Neural cell (in vitro differentiated cells): ENCODE measurements at regions not wholly inside any gene's neighbourhood (a gene's known extent, or its start where the extent isn't known, plus 50 kb on each side); places are given as distances from the start of the nearest gene placed in this dataset.
A peak's percentile ranks its signal among the peaks of the same experiment; 100 is the strongest.

ENCODE experiments used
- H2AFZ ChIP-seq: fragments of 200-600, 300-800 bp; sonication (generic), shearing (Covaris generic); 2 replicates; pipeline ENCODE4 v1.6.0; 2014; ENCODE audit warnings: low read depth, mild to moderate bottlenecking, antibody characterized with exemption, low read length, moderate library complexity
- H3F3A ChIP-seq: fragments of 200-600 bp; shearing (Covaris generic); 2 replicates; pipeline ENCODE4 v1.6.1; 2016; ENCODE audit warnings: mild to moderate bottlenecking, moderate library complexity, mixed read lengths, antibody characterized with exemption, low read length; ENCODE audit not compliant: insufficient read depth, poor library complexity, severe bottlenecking
- H3K27ac ChIP-seq: fragments of 200-600, 300-800 bp; sonication (generic), shearing (Covaris generic); 2 replicates; pipeline ENCODE4 v1.5.1; 2014; ENCODE audit warnings: mild to moderate bottlenecking, low read length, moderate library complexity
- H3K27me3 ChIP-seq: fragments of 300-800, 200-600 bp; sonication (generic), shearing (Covaris generic); 2 replicates; pipeline ENCODE4 v1.6.0; 2014; ENCODE audit warnings: mild to moderate bottlenecking, low read depth, low read length, moderate library complexity; ENCODE audit not compliant: insufficient read depth
- H3K36me3 ChIP-seq: fragments of 300-800, 200-600 bp; sonication (generic), shearing (Covaris generic); 2 replicates; pipeline ENCODE4 v1.5.1; 2014; ENCODE audit warnings: mild to moderate bottlenecking, antibody characterized with exemption, low read length, moderate library complexity; ENCODE audit not compliant: insufficient read depth
- H3K4me2 ChIP-seq: fragments of 300-800, 200-600 bp; sonication (generic), shearing (Covaris generic); 2 replicates; pipeline ENCODE4 v1.6.0; 2014; ENCODE audit warnings: mild to moderate bottlenecking, low read length
- H3K4me3 ChIP-seq: fragments of 300-800, 200-600 bp; sonication (generic), shearing (Covaris generic); 2 replicates; pipeline ENCODE4 v1.5.1; 2014; ENCODE audit warnings: mild to moderate bottlenecking, low read length, moderate library complexity
- H3K79me2 ChIP-seq: fragments of 200-600 bp; shearing (Covaris generic); replicated peaks from 2 replicates; pipeline ENCODE4 v1.6.0; 2014; ENCODE audit warnings: mild to moderate bottlenecking, low read length, moderate library complexity; ENCODE audit not compliant: insufficient read depth
- H3K9ac ChIP-seq: fragments of 300-800, 200-600 bp; sonication (generic), shearing (Covaris generic); 2 replicates; pipeline ENCODE4 v1.6.1; 2016; ENCODE audit warnings: mild to moderate bottlenecking, low read length, mixed read lengths
- H3K9me2 ChIP-seq: fragments of 200-600 bp; shearing (Covaris generic); 2 replicates; pipeline ENCODE4 v1.6.1; 2016; ENCODE audit warnings: mild to moderate bottlenecking, low read length, mixed read lengths; ENCODE audit not compliant: insufficient read depth
- H3K9me3 ChIP-seq: fragments of 200-600, 300-800 bp; sonication (generic), shearing (Covaris generic); 2 replicates; pipeline ENCODE4 v1.6.1; 2016; ENCODE audit warnings: mild to moderate bottlenecking, mixed run types, low read length, moderate library complexity, mixed read lengths
- H4K20me1 ChIP-seq: fragments of 200-600 bp; shearing (Covaris generic); 2 replicates; pipeline ENCODE4 v1.6.1; 2016; ENCODE audit warnings: mild to moderate bottlenecking, mixed run types; ENCODE audit not compliant: insufficient read depth
- EP300 ChIP-seq: fragments of 450-650 bp; conservative IDR thresholded peaks from 2 replicates; pipeline ENCODE4 v1.6.1; 2014; ENCODE audit warnings: antibody characterized with exemption, mild to moderate bottlenecking, moderate library complexity; ENCODE audit not compliant: poor library complexity, severe bottlenecking
- EZH2 ChIP-seq: fragments of 200-600, 300-800 bp; shearing (Covaris generic), sonication (generic); IDR thresholded peaks from 2 replicates; pipeline ENCODE4 v1.6.1; 2014; ENCODE audit warnings: antibody characterized with exemption, low read length, borderline replicate concordance, mild to moderate bottlenecking; ENCODE audit not compliant: insufficient read depth, poor library complexity, severe bottlenecking
- MXI1 ChIP-seq: fragments of 450-650 bp; conservative IDR thresholded peaks from 2 replicates; pipeline ENCODE4 v1.6.1; 2014; ENCODE audit warnings: antibody characterized with exemption, mild to moderate bottlenecking; ENCODE audit not compliant: poor library complexity, severe bottlenecking
- POLR2AphosphoS5 ChIP-seq: IDR thresholded peaks from 2 replicates; pipeline ENCODE4 v1.6.1; 2012
- RAD21 ChIP-seq: fragments of 450-650 bp; conservative IDR thresholded peaks from 2 replicates; pipeline ENCODE4 v1.6.1; 2014; ENCODE audit warnings: antibody characterized with exemption, mild to moderate bottlenecking, moderate library complexity
- SMC3 ChIP-seq: fragments of 450-650 bp; conservative IDR thresholded peaks from 2 replicates; pipeline ENCODE4 v1.6.1; 2014; ENCODE audit warnings: antibody characterized with exemption, mild to moderate bottlenecking, moderate library complexity; ENCODE audit not compliant: poor library complexity
- TAF1 ChIP-seq: IDR thresholded peaks from 2 replicates; pipeline ENCODE4 v1.6.1; 2012; ENCODE audit warnings: low read depth
- TF ChIP-seq, protein P1 (sequence below): fragments of 450-650 bp; IDR thresholded peaks from 2 replicates; pipeline ENCODE4 v1.5.1; 2014; ENCODE audit warnings: antibody characterized with exemption, mild to moderate bottlenecking, moderate library complexity; ENCODE audit not compliant: poor library complexity, severe bottlenecking
- TF ChIP-seq, protein P2 (sequence below): IDR thresholded peaks from 2 replicates; pipeline ENCODE4 v1.6.1; 2012; ENCODE audit warnings: borderline replicate concordance

DNA sequence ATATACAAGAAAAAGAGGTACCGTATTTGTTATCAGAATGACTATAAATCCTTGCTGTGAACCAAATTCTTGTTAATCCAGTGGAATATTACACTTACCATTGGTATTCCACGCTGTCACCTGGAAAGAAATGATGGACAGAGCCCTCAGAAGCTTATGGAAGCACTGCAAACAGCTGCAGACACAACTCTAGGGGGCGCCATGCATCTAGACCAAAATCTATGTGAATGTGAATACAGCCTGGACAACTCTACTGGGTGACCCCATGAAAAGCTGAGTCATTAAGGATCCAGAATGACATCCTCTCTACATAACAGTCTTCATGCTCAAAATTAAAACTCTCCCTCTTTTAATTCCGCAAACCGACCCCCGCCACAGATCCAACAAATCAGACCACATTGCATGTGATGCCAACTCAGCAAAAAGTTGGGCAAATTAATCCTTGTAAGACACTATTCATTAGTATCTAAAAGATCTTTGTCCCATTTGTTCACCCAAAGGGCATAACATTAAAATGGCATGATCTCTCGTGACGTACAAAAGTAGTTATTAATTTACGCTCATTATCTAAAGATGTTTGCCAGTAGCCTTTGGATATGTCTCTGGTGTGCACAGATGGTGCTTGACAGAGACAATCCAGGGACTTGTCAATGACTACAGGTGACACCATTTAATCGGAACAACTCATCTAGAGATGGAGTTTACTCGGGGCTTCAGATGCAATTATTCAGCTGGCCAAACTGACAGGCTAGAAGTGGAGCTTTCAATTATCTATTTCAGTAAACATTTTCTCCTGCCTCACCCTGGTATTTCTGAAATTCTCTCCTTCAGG is 552.7 kb upstream of the PSMD7 start:
- no peak overlapping the region for H3K9ac ChIP-seq
- TF ChIP-seq, protein P1, sequence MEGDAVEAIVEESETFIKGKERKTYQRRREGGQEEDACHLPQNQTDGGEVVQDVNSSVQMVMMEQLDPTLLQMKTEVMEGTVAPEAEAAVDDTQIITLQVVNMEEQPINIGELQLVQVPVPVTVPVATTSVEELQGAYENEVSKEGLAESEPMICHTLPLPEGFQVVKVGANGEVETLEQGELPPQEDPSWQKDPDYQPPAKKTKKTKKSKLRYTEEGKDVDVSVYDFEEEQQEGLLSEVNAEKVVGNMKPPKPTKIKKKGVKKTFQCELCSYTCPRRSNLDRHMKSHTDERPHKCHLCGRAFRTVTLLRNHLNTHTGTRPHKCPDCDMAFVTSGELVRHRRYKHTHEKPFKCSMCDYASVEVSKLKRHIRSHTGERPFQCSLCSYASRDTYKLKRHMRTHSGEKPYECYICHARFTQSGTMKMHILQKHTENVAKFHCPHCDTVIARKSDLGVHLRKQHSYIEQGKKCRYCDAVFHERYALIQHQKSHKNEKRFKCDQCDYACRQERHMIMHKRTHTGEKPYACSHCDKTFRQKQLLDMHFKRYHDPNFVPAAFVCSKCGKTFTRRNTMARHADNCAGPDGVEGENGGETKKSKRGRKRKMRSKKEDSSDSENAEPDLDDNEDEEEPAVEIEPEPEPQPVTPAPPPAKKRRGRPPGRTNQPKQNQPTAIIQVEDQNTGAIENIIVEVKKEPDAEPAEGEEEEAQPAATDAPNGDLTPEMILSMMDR = peak; percentile 17
- TF ChIP-seq RAD21 = no peak
- H3K36me3 ChIP-seq = no peaks in the 10 kb centered on the region
- no peak overlapping the region for H3K4me3 ChIP-seq
- H2AFZ ChIP-seq = no peak overlapping the region
- H3K9me2 ChIP-seq = no peaks in the 10 kb centered on the region
- H3F3A ChIP-seq = no peaks in the 10 kb centered on the region
- no peak overlapping the region for H3K27ac ChIP-seq
- no peaks in the 10 kb centered on the region for H3K9me3 ChIP-seq
- no peaks in the 10 kb centered on the region for H3K27me3 ChIP-seq
- no peak overlapping the region for H3K4me2 ChIP-seq
- H3K79me2 ChIP-seq = no peaks in the 10 kb centered on the region
- H4K20me1 ChIP-seq = no peaks in the 10 kb centered on the region

DNA sequence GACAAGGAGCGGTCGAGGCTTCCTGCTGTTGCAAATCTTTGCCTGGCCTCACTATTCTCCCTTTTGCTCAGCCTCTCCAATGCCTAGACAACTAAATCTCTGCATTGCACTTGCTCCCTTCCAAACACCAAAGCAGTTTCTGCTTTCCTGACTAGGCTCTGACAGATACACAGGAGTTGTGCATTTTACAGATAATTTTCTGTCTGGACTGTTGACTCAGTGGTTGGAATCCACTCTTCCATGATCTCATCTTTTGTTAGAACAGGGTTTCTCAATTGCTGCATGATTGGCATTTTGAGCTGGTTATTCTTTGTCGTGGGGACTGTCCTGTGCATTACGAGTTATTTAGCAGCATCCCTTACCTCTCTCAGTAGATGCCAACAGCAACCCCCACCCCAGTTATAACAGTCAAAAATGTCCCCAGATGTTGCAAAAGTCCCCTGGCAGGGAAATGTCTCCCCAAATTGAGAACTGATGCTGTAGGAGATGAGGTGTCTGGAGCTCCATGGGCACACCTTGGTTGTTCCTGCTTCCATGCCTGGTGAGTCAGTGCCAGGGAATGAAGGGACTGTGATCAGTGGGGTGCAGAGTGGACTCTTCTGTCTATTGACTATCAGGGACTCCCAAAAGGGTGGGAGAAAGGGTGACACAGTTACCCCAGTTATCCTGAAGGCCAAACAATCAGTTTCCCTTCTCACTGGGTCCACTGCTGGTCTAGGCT is 557.4 kb upstream of the PSMD7 start:
- Histone ChIP-seq H3K36me3 (no peaks in the 10 kb centered on the region), H3K79me2 (no peaks in the 10 kb centered on the region), H3K27me3 (no peaks in the 10 kb centered on the region), H3K9me2 (no peaks in the 10 kb centered on the region), H3K9ac (no peak overlapping the region), H3K27ac (no peak overlapping the region), H3K4me2 (no peak overlapping the region), H4K20me1 (no peaks in the 10 kb centered on the region), H2AFZ (no peak overlapping the region), H3F3A (no peaks in the 10 kb centered on the region), H3K9me3 (no peaks in the 10 kb centered on the region), H3K4me3 (no peak overlapping the region)
- TF ChIP-seq, protein P1 = no peak
- TF ChIP-seq SMC3 = no peak
- no peak for TF ChIP-seq TAF1
- no peak for TF ChIP-seq RAD21
- TF ChIP-seq EP300 = no peak
- no peak for TF ChIP-seq EZH2

DNA sequence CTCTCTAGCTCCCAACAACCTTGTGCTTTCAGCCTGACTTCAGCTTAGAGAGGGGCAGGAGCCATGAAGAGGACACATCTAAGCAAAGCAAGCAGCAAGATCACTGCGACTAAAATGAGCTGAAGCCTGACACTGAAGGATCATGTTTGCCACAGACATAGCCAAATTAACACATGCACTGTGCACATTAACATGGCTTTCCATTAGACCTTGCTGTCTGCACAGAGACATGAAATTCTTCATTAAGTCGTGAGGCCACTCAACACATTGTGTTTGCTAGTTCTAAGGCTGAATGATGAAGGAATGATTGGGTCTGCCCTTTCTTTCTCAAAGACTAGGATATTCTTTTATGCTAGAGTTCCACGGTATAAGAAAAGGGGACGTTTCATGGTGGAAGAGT is 558.3 kb upstream of the PSMD7 start:
- H3K4me2 ChIP-seq = no peak overlapping the region
- TF ChIP-seq, protein P1 = no peak
- TF ChIP-seq, protein P2, sequence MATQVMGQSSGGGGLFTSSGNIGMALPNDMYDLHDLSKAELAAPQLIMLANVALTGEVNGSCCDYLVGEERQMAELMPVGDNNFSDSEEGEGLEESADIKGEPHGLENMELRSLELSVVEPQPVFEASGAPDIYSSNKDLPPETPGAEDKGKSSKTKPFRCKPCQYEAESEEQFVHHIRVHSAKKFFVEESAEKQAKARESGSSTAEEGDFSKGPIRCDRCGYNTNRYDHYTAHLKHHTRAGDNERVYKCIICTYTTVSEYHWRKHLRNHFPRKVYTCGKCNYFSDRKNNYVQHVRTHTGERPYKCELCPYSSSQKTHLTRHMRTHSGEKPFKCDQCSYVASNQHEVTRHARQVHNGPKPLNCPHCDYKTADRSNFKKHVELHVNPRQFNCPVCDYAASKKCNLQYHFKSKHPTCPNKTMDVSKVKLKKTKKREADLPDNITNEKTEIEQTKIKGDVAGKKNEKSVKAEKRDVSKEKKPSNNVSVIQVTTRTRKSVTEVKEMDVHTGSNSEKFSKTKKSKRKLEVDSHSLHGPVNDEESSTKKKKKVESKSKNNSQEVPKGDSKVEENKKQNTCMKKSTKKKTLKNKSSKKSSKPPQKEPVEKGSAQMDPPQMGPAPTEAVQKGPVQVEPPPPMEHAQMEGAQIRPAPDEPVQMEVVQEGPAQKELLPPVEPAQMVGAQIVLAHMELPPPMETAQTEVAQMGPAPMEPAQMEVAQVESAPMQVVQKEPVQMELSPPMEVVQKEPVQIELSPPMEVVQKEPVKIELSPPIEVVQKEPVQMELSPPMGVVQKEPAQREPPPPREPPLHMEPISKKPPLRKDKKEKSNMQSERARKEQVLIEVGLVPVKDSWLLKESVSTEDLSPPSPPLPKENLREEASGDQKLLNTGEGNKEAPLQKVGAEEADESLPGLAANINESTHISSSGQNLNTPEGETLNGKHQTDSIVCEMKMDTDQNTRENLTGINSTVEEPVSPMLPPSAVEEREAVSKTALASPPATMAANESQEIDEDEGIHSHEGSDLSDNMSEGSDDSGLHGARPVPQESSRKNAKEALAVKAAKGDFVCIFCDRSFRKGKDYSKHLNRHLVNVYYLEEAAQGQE = no peak
- no peak for TF ChIP-seq EZH2
- TF ChIP-seq EP300 = no peak
- TF ChIP-seq MXI1 = no peak
- no peak for TF ChIP-seq TAF1
- TF ChIP-seq RAD21 = no peak
- TF ChIP-seq SMC3 = no peak
- TF ChIP-seq POLR2AphosphoS5 = no peak
- H3K4me3 ChIP-seq = no peak overlapping the region
- H3F3A ChIP-seq = no peaks in the 10 kb centered on the region
- H3K36me3 ChIP-seq = no peaks in the 10 kb centered on the region
- no peak overlapping the region for H2AFZ ChIP-seq
- H3K9ac ChIP-seq = no peak overlapping the region
- H3K9me3 ChIP-seq = no peaks in the 10 kb centered on the region
- no peak overlapping the region for H3K27ac ChIP-seq
- H4K20me1 ChIP-seq = no peaks in the 10 kb centered on the region
- no peaks in the 10 kb centered on the region for H3K27me3 ChIP-seq
- no peaks in the 10 kb centered on the region for H3K79me2 ChIP-seq
- no peaks in the 10 kb centered on the region for H3K9me2 ChIP-seq
